Progenitor cell of endocrine pancreas (in vitro differentiated cells): ENCODE measurements at regions not wholly inside any gene's neighbourhood (a gene's known extent, or its start where the extent isn't known, plus 50 kb on each side); places are given as distances from the start of the nearest gene placed in this dataset.

Experiments used
- DNase-seq: peaks from one replicate; pipeline ENCODE4 v3.0.0; 2021; ENCODE audit warnings: low spot score; ENCODE audit not compliant: unreplicated experiment
- H3K27ac Mint-ChIP-seq: 2 replicates; pipeline ENCODE4 v1.8.0; 2021; ENCODE audit warnings: mild to moderate bottlenecking, moderate library complexity, mixed read lengths
- H3K27me3 Mint-ChIP-seq: 2 replicates; pipeline ENCODE4 v1.8.0; 2021; ENCODE audit warnings: mixed read lengths
- H3K36me3 Mint-ChIP-seq: 2 replicates; pipeline ENCODE4 v1.8.0; 2022; ENCODE audit warnings: mixed read lengths; ENCODE audit not compliant: insufficient read depth
- H3K4me1 Mint-ChIP-seq: 2 replicates; pipeline ENCODE4 v1.8.0; 2021; ENCODE audit warnings: low read depth, mixed read lengths
- H3K4me3 Mint-ChIP-seq: 2 replicates; pipeline ENCODE4 v1.8.0; 2021; ENCODE audit warnings: low read depth, mild to moderate bottlenecking, moderate library complexity, mixed read lengths
- H3K9me3 Mint-ChIP-seq: 2 replicates; pipeline ENCODE4 v1.8.0; 2021; ENCODE audit warnings: low read depth, mixed read lengths
- CTCF ChIP-seq: fragments of 200-600 bp; sonication (generic); IDR thresholded peaks from one replicate; pipeline ENCODE4 v1.5.0; 2021; ENCODE audit warnings: antibody characterized with exemption, mild to moderate bottlenecking; ENCODE audit not compliant: unreplicated experiment

GRCh38 chr3:159839561-159840379 lies 148.9 kb upstream of the IL12A start, which contains the start of gene SCHIP1:
TSS of gene SCHIP1 (plus strand) at chr3:159839861.
- peaks cover 15% of the 10 kb centered on the region for H3K27me3 Mint-ChIP-seq
- no peaks in the 10 kb centered on the region for H3K9me3 Mint-ChIP-seq
- DNase-seq: peak; percentile 37
- no peaks in the 10 kb centered on the region for H3K4me1 Mint-ChIP-seq
- TF ChIP-seq CTCF: no peak
- H3K4me3 Mint-ChIP-seq: peak within 1 kb of the TSS; percentile 52
- no peaks in the 10 kb centered on the region for H3K36me3 Mint-ChIP-seq
- peak within 1 kb of the TSS; percentile 90 for H3K27ac Mint-ChIP-seq

GRCh38 chr3:159840703-159841299 lies 147.8 kb upstream of the IL12A start:
- no peak for DNase-seq
- Mint-ChIP-seq H3K4me3 (no peak overlapping the region), H3K27me3 (peaks cover 15% of the 10 kb centered on the region), H3K4me1 (no peaks in the 10 kb centered on the region), H3K27ac (no peak overlapping the region), H3K9me3 (no peaks in the 10 kb centered on the region), H3K36me3 (no peaks in the 10 kb centered on the region)
- no peak for TF ChIP-seq CTCF

- H3K27ac Mint-ChIP-seq: no peak overlapping the region
- no peaks in the 10 kb centered on the region for H3K36me3 Mint-ChIP-seq
- peaks cover 15% of the 10 kb centered on the region for H3K27me3 Mint-ChIP-seq
- TF ChIP-seq CTCF: no peak
- no peaks in the 10 kb centered on the region for H3K9me3 Mint-ChIP-seq
- peaks cover 5% of the 10 kb centered on the region for H3K4me1 Mint-ChIP-seq
- H3K4me3 Mint-ChIP-seq: no peak overlapping the region
- DNase-seq: no peak
These were observed 146.9 kb upstream of the IL12A start for GRCh38 chr3:159841766-159842165.

- H3K36me3 Mint-ChIP-seq: no peaks in the 10 kb centered on the region
- H3K9me3 Mint-ChIP-seq: no peaks in the 10 kb centered on the region
- peaks cover 10% of the 10 kb centered on the region for H3K4me1 Mint-ChIP-seq
- peaks cover 13% of the 10 kb centered on the region for H3K27me3 Mint-ChIP-seq
- H3K27ac Mint-ChIP-seq: no peak overlapping the region
- no peak for TF ChIP-seq CTCF
- H3K4me3 Mint-ChIP-seq: no peak overlapping the region
- DNase-seq: no peak
These were observed 144.6 kb upstream of the IL12A start for GRCh38 chr3:159843840-159844730.

GRCh38 chr3:159844801-159845261 lies 143.8 kb upstream of the IL12A start:
- H3K27me3 Mint-ChIP-seq: peaks cover 13% of the 10 kb centered on the region
- H3K4me1 Mint-ChIP-seq: peaks cover 10% of the 10 kb centered on the region
- no peak overlapping the region for H3K27ac Mint-ChIP-seq
- H3K36me3 Mint-ChIP-seq: no peaks in the 10 kb centered on the region
- DNase-seq: no peak
- TF ChIP-seq CTCF: no peak
- no peaks in the 10 kb centered on the region for H3K9me3 Mint-ChIP-seq
- no peak overlapping the region for H3K4me3 Mint-ChIP-seq
